C4-2B (cell line): ENCODE measurements at regions not wholly inside any gene's neighbourhood (a gene's known extent, or its start where the extent isn't known, plus 50 kb on each side); places are given as distances from the start of the nearest gene placed in this dataset.

Source experiments
- CTCF ChIP-seq: fragments of 450-650 bp; conservative IDR thresholded peaks from 2 replicates; pipeline ENCODE4 v1.5.1; 2017; ENCODE audit warnings: mild to moderate bottlenecking
- ZFX ChIP-seq: fragments of 450-650 bp; IDR thresholded peaks from 2 replicates; pipeline ENCODE4 v1.6.1; 2017

GRCh38 chr6:102813489-102814275 is 1420.2 kb downstream of the GRIK2 start:
- TF ChIP-seq CTCF, result no peak
- TF ChIP-seq ZFX, result no peak
